ENCODE measurements at regions not wholly inside any gene's neighbourhood (a gene's known extent, or its start where the extent isn't known, plus 50 kb on each side); places are given as distances from the start of the nearest gene placed in this dataset.

GRCh38 chr2:236753606-236754270 is 184.1 kb downstream of the ACKR3 start:
- ATAC-seq (peak in 1 of 2 donors; percentile 56), DNase-seq (no peak)
- intact Hi-C loops (cut with DNase I): no loop called here

GRCh38 chr2:236754271-236754944 is 184.8 kb downstream of the ACKR3 start:
- intact Hi-C loops (cut with DNase I): no loop called here
- ATAC-seq (no peak), DNase-seq (no peak)

GRCh38 chr2:236755278-236755840 is 185.7 kb downstream of the ACKR3 start:
- DNase-seq (no peak), ATAC-seq (peak in 1 of 2 donors; percentile 63)
- intact Hi-C loops (cut with DNase I): no loop called here

- ATAC-seq: no peak
- DNase-seq: no peak
- intact Hi-C loops (cut with DNase I): no loop called here
Measured at GRCh38 chr2:236758406-236758805, 188.8 kb downstream of the ACKR3 start.

GRCh38 chr2:236760246-236760645 is 190.6 kb downstream of the ACKR3 start:
- intact Hi-C loops (cut with DNase I): no loop called here
- ATAC-seq (no peak), DNase-seq (no peak)

- DNase-seq (no peak), ATAC-seq (no peak)
- intact Hi-C loops (cut with DNase I): no loop called here
Measured at GRCh38 chr2:236761358-236761757, 191.7 kb downstream of the ACKR3 start.

- DNase-seq (no peak), ATAC-seq (no peak)
- intact Hi-C loops (cut with DNase I): no loop called here
Measured at GRCh38 chr2:236762628-236763027, 193.0 kb downstream of the ACKR3 start.

GRCh38 chr2:236763857-236764256 is 194.2 kb downstream of the ACKR3 start:
- no peak for DNase-seq
- no peak for ATAC-seq
- intact Hi-C loops (cut with DNase I): no loop called here

GRCh38 chr2:236764716-236765115 is 195.1 kb downstream of the ACKR3 start:
- ATAC-seq (no peak), DNase-seq (no peak)
- intact Hi-C loops (cut with DNase I): no loop called here

- intact Hi-C loops (cut with DNase I): no loop called here
- DNase-seq (no peak), ATAC-seq (no peak)
Measured at GRCh38 chr2:236765478-236765877, 195.9 kb downstream of the ACKR3 start.

GRCh38 chr2:236766850-236767249 is 197.2 kb downstream of the ACKR3 start:
- no peak for ATAC-seq

GRCh38 chr2:236767941-236768340 is 198.3 kb downstream of the ACKR3 start:
- intact Hi-C loops (cut with DNase I): no loop called here
- DNase-seq: no peak
- no peak for ATAC-seq

More at GRCh38 chr2:236766850-236767249, 197.2 kb downstream of the ACKR3 start:
- intact Hi-C loops (cut with DNase I): no loop called here
- DNase-seq: no peak

GRCh38 chr2:236768393-236769140 is 198.9 kb downstream of the ACKR3 start:
- DNase-seq (no peak), ATAC-seq (no peak)
- intact Hi-C loops (cut with DNase I): no loop called here

GRCh38 chr2:236769981-236770671 is 200.5 kb downstream of the ACKR3 start:
- intact Hi-C loops (cut with DNase I): no loop called here
- DNase-seq: no peak
- peak in 1 of 2 donors; percentile 51 for ATAC-seq

- intact Hi-C loops (cut with DNase I): no loop called here
- DNase-seq (no peak), ATAC-seq (no peak)
Measured at GRCh38 chr2:236772220-236772837, 202.7 kb downstream of the ACKR3 start.

- DNase-seq (no peak), ATAC-seq (no peak)
- intact Hi-C loops (cut with DNase I): no loop called here
Measured at GRCh38 chr2:236773206-236773605, 203.6 kb downstream of the ACKR3 start.

GRCh38 chr2:236774171-236774570 is 204.5 kb downstream of the ACKR3 start:
- intact Hi-C loops (cut with DNase I): no loop called here
- no peak for DNase-seq
- ATAC-seq: no peak

- no peak for ATAC-seq
- DNase-seq: no peak
- intact Hi-C loops (cut with DNase I): no loop called here
Measured at GRCh38 chr2:236775511-236775910, 205.9 kb downstream of the ACKR3 start.

GRCh38 chr2:236776206-236776605 is 206.6 kb downstream of the ACKR3 start:
- intact Hi-C loops (cut with DNase I): no loop called here
- ATAC-seq (no peak), DNase-seq (no peak)
